Heart right ventricle (tissue), 16 donors: ENCODE measurements at regions not wholly inside any gene's neighbourhood (a gene's known extent, or its start where the extent isn't known, plus 50 kb on each side); places are given as distances from the start of the nearest gene placed in this dataset.

Source experiments
- ATAC-seq, 8 donors: fragments of 200-7000 bp; cut with Tn5 transposase; one replicate each; pipeline ENCODE4 v1.9.1; 2020; ENCODE audit warnings: mild to moderate bottlenecking in 8 of 8, moderate library complexity in 8 of 8, moderate number of reproducible peaks in 1 of 8
- DNase-seq, 2 donors: peaks; one replicate each; pipeline ENCODE4 v3.0.0-alpha.2; 2020
- H3K27ac ChIP-seq, 10 donors: fragments of 200-600 bp; sonication (generic) in 2 of 10; one replicate each; pipeline versions ENCODE4 v1.5.0 to v1.8.0; 2020 to 2022; ENCODE audit warnings: mild to moderate bottlenecking in 3 of 10
- H3K27me3 ChIP-seq, 7 donors: fragments of 200-600 bp; one replicate each; pipeline ENCODE4 v1.8.0; 2021 to 2022; ENCODE audit warnings: mild to moderate bottlenecking in 2 of 7
- H3K36me3 ChIP-seq, 9 donors: fragments of 200-600 bp; sonication (generic) in 1 of 9; one replicate each; pipeline versions ENCODE4 v1.5.0 to v1.8.0; 2020 to 2022; ENCODE audit warnings: mild to moderate bottlenecking in 2 of 9
- H3K4me1 ChIP-seq, 9 donors: fragments of 200-600 bp; sonication (generic) in 1 of 9; one replicate each; pipeline versions ENCODE4 v1.5.0 to v1.8.0; 2020 to 2022; ENCODE audit warnings: mild to moderate bottlenecking in 4 of 9
- H3K4me3 ChIP-seq, 10 donors: fragments of 200-600 bp; sonication (generic) in 2 of 10; one replicate each; pipeline versions ENCODE4 v1.5.0 to v1.8.0; 2020 to 2022; ENCODE audit warnings: mild to moderate bottlenecking in 7 of 10, moderate library complexity in 2 of 10
- H3K9me3 ChIP-seq, 11 donors: fragments of 200-600 bp in 10 of 11; sonication (generic) in 2 of 11; one replicate each; pipeline versions ENCODE4 v1.5.0 to v1.8.0; 2013 to 2022; ENCODE audit warnings: mild to moderate bottlenecking in 2 of 11, control low read depth in 1 of 11, moderate library complexity in 1 of 11
- CTCF ChIP-seq, 9 donors: fragments of 200-600 bp; sonication (generic) in 2 of 9; IDR thresholded peaks; one replicate each; pipeline versions ENCODE4 v1.5.0 to v1.8.0; 2021 to 2022; ENCODE audit warnings: antibody characterized with exemption in 9 of 9, mild to moderate bottlenecking in 5 of 9, moderate library complexity in 1 of 9
- WGBS, 2 donors: extraction: QIAGEN DNeasy Blood & Tissue Kit; methylation state at CpG; one replicate each; pipeline ENCODE4 v1.1.7; 2013; ENCODE audit warnings: inconsistent platforms in 1 of 2; 5-methylcytosine and 5-hydroxymethylcytosine counted together
- intact Hi-C, 10 donors: fragments of 100-400 bp; cut with DNase I; formaldehyde crosslinking; loops; one replicate each; pipeline versions ENCODE4 v1.11.1 to v1.14.2; 2022
- donor health status: Arrhythmogenic right ventricular cardiomyopathy.
- donor health status: ischemic (EF 13 %, LVEDD 7.1; RV severe dilation, severe dysfunction).
- donor health status: healthy with polysubstance abuse.
- donor health status: DM: no; HTN: yes; CAD: no.
- donor health status: DM: no; HTN: no; CAD: no.
- donor health status: ischemic (EF 25% LVEDD 6.9; RV normal size, moderate dysfunction).
- donor health status: ischemic (EF 25% LVEDD 5.7; RV mildly dilated, moderate dysfunction).
- donor health status: healthy.
- donor health status: DM: yes; HTN: yes; CAD: no.
- donor health status: Ischemic cardiomyopathy.
- donor health status: ischemic (EF 35%, LVEDD 5.7; RV mildly dilated, moderate dysfunction).
- donor health status: nonischemic (EF 11% LVEDD 7.7; RV severe dilation, severe dysfunction).
- donor health status: DM: yes; HTN: yes; CAD: no.
- donor health status: PGD.
- donor health status: ischemic (EF 29% LVEDD 5.4; RV normal size, mild dysfunction).
- donor health status: nonischemic (EF 23%, LVEDD 6.1; RV moderate dilation, normal function).

DNA sequence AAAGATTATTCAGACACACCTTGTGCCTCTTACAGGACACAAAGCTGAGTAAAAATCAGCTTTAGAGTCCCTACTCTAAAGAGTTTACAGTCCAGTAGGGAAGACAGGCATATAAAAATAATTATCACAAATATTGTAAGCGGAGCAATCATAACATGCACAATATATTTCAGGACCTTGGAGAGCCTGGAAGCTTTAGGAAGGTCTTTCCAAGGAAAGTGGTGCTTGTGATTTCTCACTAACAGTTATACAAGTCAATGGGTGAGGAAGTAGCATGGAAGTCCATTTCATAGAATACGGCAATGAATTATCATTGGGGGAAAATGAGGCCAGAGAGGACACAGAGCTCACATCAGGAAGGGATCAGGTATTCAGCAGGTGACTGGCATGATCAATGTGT lies 268.3 kb downstream of the C12orf50 start:
- ATAC-seq (no peak), DNase-seq (no peak)
- TF ChIP-seq CTCF (IDR thresholded peaks at IDR 0.05) = no peak
- WGBS, 2 donors = 68 to 90% methylated on average over 2 of the region's 2 CpGs
- Histone ChIP-seq H3K4me1 (no peaks in the 10 kb centered on the region), H3K4me3 (no peak overlapping the region), H3K9me3 (no peaks in the 10 kb centered on the region), H3K27ac (no peak overlapping the region), H3K27me3 (no peaks in the 10 kb centered on the region), H3K36me3 (no peaks in the 10 kb centered on the region)
- intact Hi-C loops = no loop called here

DNA sequence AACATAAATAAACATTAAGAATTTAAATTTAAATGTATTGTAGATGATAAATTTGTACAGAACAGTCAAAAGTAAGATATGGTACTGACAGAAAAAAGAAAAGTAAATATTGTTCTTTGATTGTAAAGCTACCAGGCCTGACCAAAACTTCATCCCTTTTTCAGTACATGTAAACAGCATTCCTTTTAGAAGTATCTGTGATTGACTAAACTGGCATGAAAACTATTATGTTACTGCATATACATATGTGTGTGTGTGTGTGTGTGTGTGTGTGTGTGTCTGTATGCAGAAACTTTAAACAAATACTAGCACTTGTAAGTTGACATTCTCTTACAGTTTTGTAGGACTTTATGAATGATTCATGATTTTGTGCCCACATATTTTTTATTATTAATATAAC lies 270.9 kb downstream of the C12orf50 start:
- Histone ChIP-seq H3K27me3 (no peaks in the 10 kb centered on the region), H3K27ac (no peak overlapping the region), H3K4me3 (no peak overlapping the region), H3K9me3 (no peaks in the 10 kb centered on the region), H3K36me3 (no peaks in the 10 kb centered on the region), H3K4me1 (no peaks in the 10 kb centered on the region)
- no peak for ATAC-seq
- TF ChIP-seq CTCF (IDR thresholded peaks at IDR 0.05) = no peak
- intact Hi-C loops = no loop called here
- no peak for DNase-seq

DNA sequence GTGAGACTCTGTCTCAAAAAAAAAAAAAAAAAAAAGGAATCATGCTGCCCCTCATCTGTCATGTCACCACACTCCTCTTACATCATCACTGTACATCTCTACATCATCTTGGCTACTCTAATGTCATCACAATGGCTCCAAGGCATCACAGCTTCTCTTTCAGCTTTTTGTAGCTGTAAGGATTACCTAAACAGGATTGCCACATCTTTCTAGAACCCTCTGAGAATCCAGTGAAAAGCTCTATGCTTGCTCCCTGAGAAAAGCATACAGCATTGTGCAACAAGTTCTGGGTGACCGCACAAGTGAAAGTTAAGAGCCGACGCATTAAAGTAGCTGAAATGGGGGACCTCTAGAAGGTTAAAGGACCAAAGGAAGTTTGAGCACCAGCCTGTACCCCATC lies 272.5 kb downstream of the C12orf50 start:
- intact Hi-C loops = no loop called here
- no peak overlapping the region for H3K4me3 ChIP-seq
- no peaks in the 10 kb centered on the region for H3K27me3 ChIP-seq
- 100% methylated on average over 3 of the region's 3 CpGs for WGBS, 2 donors
- ATAC-seq = no peak
- H3K4me1 ChIP-seq = no peaks in the 10 kb centered on the region
- no peaks in the 10 kb centered on the region for H3K36me3 ChIP-seq
- H3K9me3 ChIP-seq = no peaks in the 10 kb centered on the region
- H3K27ac ChIP-seq = no peak overlapping the region
- no peak for DNase-seq
- no peak for TF ChIP-seq CTCF (IDR thresholded peaks at IDR 0.05)

DNA sequence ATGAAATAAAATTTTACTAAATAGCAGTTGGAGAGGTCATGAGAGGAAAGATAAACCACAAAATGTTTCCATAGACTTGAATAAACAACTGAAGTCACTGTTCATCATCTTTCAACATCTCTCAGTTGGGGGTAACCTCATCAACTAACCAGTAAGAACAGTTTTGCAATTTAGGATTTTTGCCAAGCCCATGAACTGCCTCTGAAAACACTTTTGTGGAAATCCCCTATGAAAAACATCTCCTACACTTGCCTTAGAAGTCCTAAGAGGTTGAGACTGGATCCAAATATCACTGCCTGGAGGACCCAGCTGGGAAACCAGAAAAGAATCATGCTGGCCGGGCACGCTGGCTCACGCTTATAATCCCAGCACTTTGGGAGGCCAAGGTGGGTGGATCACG lies 273.1 kb downstream of the C12orf50 start:
- intact Hi-C loops = no loop called here
- TF ChIP-seq CTCF (IDR thresholded peaks at IDR 0.05) = no peak
- Histone ChIP-seq H3K4me3 (no peak overlapping the region), H3K36me3 (no peaks in the 10 kb centered on the region), H3K4me1 (no peaks in the 10 kb centered on the region), H3K27me3 (no peaks in the 10 kb centered on the region), H3K9me3 (no peaks in the 10 kb centered on the region), H3K27ac (no peak overlapping the region)
- no peak for ATAC-seq
- WGBS, 2 donors = 87 to 88% methylated on average over 4 of the region's 4 CpGs
- no peak for DNase-seq
